ENCODE measurements at regions not wholly inside any gene's neighbourhood (a gene's known extent, or its start where the extent isn't known, plus 50 kb on each side); places are given as distances from the start of the nearest gene placed in this dataset.
"Not testable (repeated sequence)": the region's sequence is repeated elsewhere in the genome, so short reads cannot be mapped to it uniquely, and the experiment has no call there.

- Mint-ChIP-seq H3K4me1 (no peaks in the 10 kb centered on the region), H3K36me3 (no peaks in the 10 kb centered on the region), H3K27ac (no peak overlapping the region), H3K4me3 (no peak overlapping the region), H3K27me3 (peaks cover 12% of the 10 kb centered on the region), H3K9me3 (no peaks in the 10 kb centered on the region)
Measured at GRCh38 chr11:44474702-44475101, 90.8 kb upstream of the CD82 start.

- peaks cover 10% of the 10 kb centered on the region for H3K27me3 Mint-ChIP-seq
- H3K27ac Mint-ChIP-seq: no peak overlapping the region
- no peaks in the 10 kb centered on the region for H3K36me3 Mint-ChIP-seq
- H3K4me3 Mint-ChIP-seq: no peak overlapping the region
- no peaks in the 10 kb centered on the region for H3K9me3 Mint-ChIP-seq
- H3K4me1 Mint-ChIP-seq: no peaks in the 10 kb centered on the region
Measured at GRCh38 chr11:44475114-44475686, 90.3 kb upstream of the CD82 start.

GRCh38 chr11:44482338-44482737 lies 83.1 kb upstream of the CD82 start:
- H3K4me1 Mint-ChIP-seq, H3K9me3 Mint-ChIP-seq, H3K27me3 Mint-ChIP-seq, H3K4me3 Mint-ChIP-seq, H3K27ac Mint-ChIP-seq, H3K36me3 Mint-ChIP-seq: not testable (repeated sequence)

- no peaks in the 10 kb centered on the region for H3K4me1 Mint-ChIP-seq
- H3K9me3 Mint-ChIP-seq: peaks cover 7% of the 10 kb centered on the region
- no peak overlapping the region for H3K4me3 Mint-ChIP-seq
- no peaks in the 10 kb centered on the region for H3K27me3 Mint-ChIP-seq
- H3K27ac Mint-ChIP-seq: no peak overlapping the region
- no peaks in the 10 kb centered on the region for H3K36me3 Mint-ChIP-seq
Measured at GRCh38 chr11:44483919-44484610, 81.4 kb upstream of the CD82 start.

- Mint-ChIP-seq H3K4me1 (no peaks in the 10 kb centered on the region), H3K27ac (no peak overlapping the region), H3K9me3 (peaks cover 7% of the 10 kb centered on the region), H3K36me3 (no peaks in the 10 kb centered on the region), H3K27me3 (no peaks in the 10 kb centered on the region), H3K4me3 (no peak overlapping the region)
Measured at GRCh38 chr11:44488165-44488965, 77.1 kb upstream of the CD82 start.

- no peak overlapping the region for H3K27ac Mint-ChIP-seq
- H3K27me3 Mint-ChIP-seq: no peaks in the 10 kb centered on the region
- H3K4me1 Mint-ChIP-seq: no peaks in the 10 kb centered on the region
- H3K9me3 Mint-ChIP-seq: no peaks in the 10 kb centered on the region
- no peak overlapping the region for H3K4me3 Mint-ChIP-seq
- H3K36me3 Mint-ChIP-seq: no peaks in the 10 kb centered on the region
Measured at GRCh38 chr11:44493383-44493782, 72.1 kb upstream of the CD82 start.

- Mint-ChIP-seq H3K9me3 (no peaks in the 10 kb centered on the region), H3K27me3 (no peaks in the 10 kb centered on the region), H3K36me3 (no peaks in the 10 kb centered on the region), H3K27ac (no peak overlapping the region), H3K4me3 (no peak overlapping the region), H3K4me1 (no peaks in the 10 kb centered on the region)
Measured at GRCh38 chr11:44493930-44494329, 71.5 kb upstream of the CD82 start.

GRCh38 chr11:44494785-44495184 lies 70.7 kb upstream of the CD82 start:
- Mint-ChIP-seq H3K36me3 (no peaks in the 10 kb centered on the region), H3K27me3 (no peaks in the 10 kb centered on the region), H3K4me3 (no peak overlapping the region), H3K9me3 (no peaks in the 10 kb centered on the region), H3K27ac (no peak overlapping the region), H3K4me1 (no peaks in the 10 kb centered on the region)

GRCh38 chr11:44496391-44496790 lies 69.1 kb upstream of the CD82 start:
- Mint-ChIP-seq H3K9me3 (no peaks in the 10 kb centered on the region), H3K36me3 (no peaks in the 10 kb centered on the region), H3K27ac (no peak overlapping the region), H3K4me3 (no peak overlapping the region), H3K27me3 (no peaks in the 10 kb centered on the region), H3K4me1 (no peaks in the 10 kb centered on the region)

- no peak overlapping the region for H3K4me3 Mint-ChIP-seq
- H3K27me3 Mint-ChIP-seq: no peaks in the 10 kb centered on the region
Measured at GRCh38 chr11:44498089-44498871, 67.2 kb upstream of the CD82 start.

GRCh38 chr11:44502506-44502905 lies 63.0 kb upstream of the CD82 start:
- H3K4me3 Mint-ChIP-seq: no peak overlapping the region
- H3K9me3 Mint-ChIP-seq: no peaks in the 10 kb centered on the region
- H3K4me1 Mint-ChIP-seq: no peaks in the 10 kb centered on the region
- H3K27me3 Mint-ChIP-seq: no peaks in the 10 kb centered on the region
- H3K27ac Mint-ChIP-seq: no peak overlapping the region
- no peaks in the 10 kb centered on the region for H3K36me3 Mint-ChIP-seq

More at GRCh38 chr11:44498089-44498871, 67.2 kb upstream of the CD82 start:
- Mint-ChIP-seq H3K4me1 (no peaks in the 10 kb centered on the region), H3K9me3 (no peaks in the 10 kb centered on the region), H3K27ac (no peak overlapping the region), H3K36me3 (no peaks in the 10 kb centered on the region)

GRCh38 chr11:44505581-44506054 lies 59.8 kb upstream of the CD82 start:
- no peaks in the 10 kb centered on the region for H3K27me3 Mint-ChIP-seq
- H3K4me1 Mint-ChIP-seq: no peaks in the 10 kb centered on the region
- H3K4me3 Mint-ChIP-seq: no peak overlapping the region
- no peaks in the 10 kb centered on the region for H3K36me3 Mint-ChIP-seq
- H3K9me3 Mint-ChIP-seq: no peaks in the 10 kb centered on the region
- no peak overlapping the region for H3K27ac Mint-ChIP-seq

- Mint-ChIP-seq H3K27me3 (no peaks in the 10 kb centered on the region), H3K27ac (no peak overlapping the region), H3K4me3 (no peak overlapping the region), H3K4me1 (no peaks in the 10 kb centered on the region), H3K36me3 (no peaks in the 10 kb centered on the region), H3K9me3 (no peaks in the 10 kb centered on the region)
Measured at GRCh38 chr11:44506375-44507016, 59.0 kb upstream of the CD82 start.

- no peaks in the 10 kb centered on the region for H3K27me3 Mint-ChIP-seq
- H3K9me3 Mint-ChIP-seq: no peaks in the 10 kb centered on the region
- H3K27ac Mint-ChIP-seq: no peak overlapping the region
- no peaks in the 10 kb centered on the region for H3K36me3 Mint-ChIP-seq
- no peaks in the 10 kb centered on the region for H3K4me1 Mint-ChIP-seq
- H3K4me3 Mint-ChIP-seq: no peak overlapping the region
Measured at GRCh38 chr11:44507491-44507890, 58.0 kb upstream of the CD82 start.

GRCh38 chr11:44507896-44508445 lies 57.5 kb upstream of the CD82 start:
- H3K36me3 Mint-ChIP-seq: no peaks in the 10 kb centered on the region
- no peaks in the 10 kb centered on the region for H3K27me3 Mint-ChIP-seq
- H3K4me3 Mint-ChIP-seq: no peak overlapping the region
- H3K27ac Mint-ChIP-seq: no peak overlapping the region
- H3K9me3 Mint-ChIP-seq: no peaks in the 10 kb centered on the region
- H3K4me1 Mint-ChIP-seq: no peaks in the 10 kb centered on the region

All from activated naive CD4-positive, alpha-beta T cell treated with anti-CD3 and anti-CD28 coated beads, Interleukin-2, amount 50 U/mL, for 24 hours (primary cell).